ENCODE measurements at regions not wholly inside any gene's neighbourhood (a gene's known extent, or its start where the extent isn't known, plus 50 kb on each side); places are given as distances from the start of the nearest gene placed in this dataset.

DNA sequence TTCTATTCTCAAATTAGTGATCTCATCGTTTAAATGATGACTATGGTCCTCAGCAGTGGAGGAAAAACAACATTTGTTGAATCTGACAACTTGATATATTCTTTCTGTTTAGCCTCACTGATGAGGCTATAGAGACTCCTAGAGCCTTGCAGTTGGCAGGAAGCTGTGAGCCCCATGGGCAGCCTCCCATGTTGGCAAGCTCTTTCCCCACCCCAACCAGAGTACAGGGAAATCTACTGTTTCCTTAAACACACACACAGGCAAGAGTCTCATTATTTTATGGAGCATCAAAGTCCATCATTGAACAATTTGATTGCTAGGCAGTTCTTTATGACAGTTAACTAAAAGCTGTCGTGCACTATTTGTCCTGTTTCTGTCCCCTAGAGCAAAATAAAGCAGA, 498.2 kb upstream of the CITED2 start:
- H3K4me1 ChIP-seq = peaks cover 12% of the 10 kb centered on the region
- no peak for DNase-seq (ENCODE audit: low spot score)
- H3K79me2 ChIP-seq (ENCODE audit: low read depth) = no peaks in the 10 kb centered on the region
- H3K36me3 ChIP-seq = no peaks in the 10 kb centered on the region
- H3K4me3 Mint-ChIP-seq = no peak overlapping the region
- H3K27ac ChIP-seq = no peak overlapping the region
- peak overlapping the region; percentile 36 for H2AFZ ChIP-seq (replicated peaks)
- peak overlapping the region; percentile 68 for H3K27ac Mint-ChIP-seq
- H3K9ac ChIP-seq = no peak overlapping the region
- peaks cover 5% of the 10 kb centered on the region for H3K36me3 Mint-ChIP-seq
- no peaks in the 10 kb centered on the region for H3K27me3 ChIP-seq
- H3K4me3 ChIP-seq = no peak overlapping the region
- H3F3A ChIP-seq (ENCODE audit: low read depth) = no peaks in the 10 kb centered on the region
- H3K9me3 ChIP-seq (ENCODE audit: low read depth) = no peaks in the 10 kb centered on the region
- no peaks in the 10 kb centered on the region for H4K20me1 ChIP-seq (ENCODE audit: low read depth)
- H3K27me3 Mint-ChIP-seq (ENCODE audit: insufficient read depth, low read depth) = no peaks in the 10 kb centered on the region
- peaks cover 2% of the 10 kb centered on the region for H3K9me3 Mint-ChIP-seq
- no peak overlapping the region for H3K4me2 ChIP-seq
- H3K4me1 Mint-ChIP-seq = peaks cover 13% of the 10 kb centered on the region
- TF ChIP-seq EZH2phosphoT487 (IDR thresholded peaks at IDR 0.05) = no peak

DNA sequence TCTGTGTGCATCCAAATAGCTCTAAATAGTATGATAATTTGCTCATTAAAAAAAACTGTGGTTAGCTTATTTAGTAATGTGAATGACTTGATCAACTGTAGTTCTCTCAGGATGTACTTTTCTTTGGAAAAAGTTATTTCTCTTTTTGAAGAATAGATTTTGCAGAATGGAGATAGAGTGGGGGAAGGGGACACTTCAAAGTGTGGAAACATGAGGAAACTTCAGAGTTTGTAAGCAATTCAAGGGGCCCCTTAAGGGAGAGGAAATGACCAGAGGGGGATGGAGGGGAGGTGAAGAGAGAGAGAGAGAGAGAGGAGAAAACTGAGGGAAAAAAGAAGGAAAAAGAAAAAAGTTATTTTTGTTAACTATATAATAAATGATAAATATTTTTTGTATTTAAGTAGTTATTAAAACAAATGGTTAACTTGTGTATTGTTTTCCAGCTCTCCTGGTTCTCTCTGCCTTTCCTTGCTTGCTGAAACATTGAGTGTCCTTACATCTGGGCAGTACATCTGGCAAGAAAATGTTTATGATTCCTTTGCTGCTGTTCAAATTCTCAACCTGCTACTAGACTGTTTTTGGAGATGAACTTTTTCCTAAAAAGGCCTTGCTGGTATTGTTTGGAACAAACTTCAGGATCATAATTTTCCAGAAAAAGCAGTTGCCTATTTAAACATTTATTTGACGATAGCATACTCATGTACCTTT, 497.5 kb upstream of the CITED2 start:
- Histone ChIP-seq H3K4me3 (no peak overlapping the region), H3F3A (ENCODE audit: low read depth) (no peaks in the 10 kb centered on the region), H3K4me2 (no peak overlapping the region), H2AFZ (replicated peaks) (no peak overlapping the region), H3K27me3 (no peaks in the 10 kb centered on the region), H3K36me3 (no peaks in the 10 kb centered on the region), H4K20me1 (ENCODE audit: low read depth) (no peaks in the 10 kb centered on the region), H3K79me2 (ENCODE audit: low read depth) (no peaks in the 10 kb centered on the region), H3K9ac (no peak overlapping the region), H3K9me3 (ENCODE audit: low read depth) (no peaks in the 10 kb centered on the region), H3K4me1 (peaks cover 12% of the 10 kb centered on the region), H3K27ac (no peak overlapping the region)
- H3K27ac Mint-ChIP-seq = no peak overlapping the region
- peaks cover 13% of the 10 kb centered on the region for H3K4me1 Mint-ChIP-seq
- H3K9me3 Mint-ChIP-seq = peaks cover 2% of the 10 kb centered on the region
- no peak for TF ChIP-seq EZH2phosphoT487 (IDR thresholded peaks at IDR 0.05)
- TF ChIP-seq EZH2 (IDR thresholded peaks at IDR 0.05) = no peak
- peaks cover 5% of the 10 kb centered on the region for H3K36me3 Mint-ChIP-seq
- no peak overlapping the region for H3K4me3 Mint-ChIP-seq
- H3K27me3 Mint-ChIP-seq (ENCODE audit: insufficient read depth, low read depth) = no peaks in the 10 kb centered on the region
- DNase-seq (ENCODE audit: low spot score) = no peak

DNA sequence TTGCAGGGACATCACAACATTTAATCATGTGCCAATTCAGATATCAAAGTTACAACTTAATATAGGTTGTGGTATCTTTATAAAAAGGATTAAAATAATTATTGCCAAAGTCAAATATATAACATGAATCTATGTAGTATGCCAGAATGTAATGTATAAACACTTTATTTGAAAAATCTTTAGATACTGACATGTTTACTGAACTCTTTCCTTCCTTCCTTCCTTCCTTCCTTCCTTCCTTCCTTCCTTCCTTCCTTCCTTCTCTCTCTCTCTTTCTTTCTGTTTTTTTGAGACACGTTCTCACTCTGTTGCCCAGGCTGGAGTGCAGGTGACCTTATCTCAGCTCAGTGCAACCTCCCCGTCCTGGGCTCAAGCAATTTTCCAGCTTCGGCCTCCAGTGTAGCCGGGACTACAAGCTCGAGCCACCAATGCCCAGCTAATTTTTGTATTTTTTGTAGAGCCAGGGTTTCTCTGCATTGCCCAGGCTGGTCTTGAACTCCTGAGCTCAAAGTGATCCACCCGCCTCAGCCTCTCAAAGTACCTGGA, 496.8 kb upstream of the CITED2 start:
- H3K4me3 Mint-ChIP-seq = no peak overlapping the region
- H3K27ac Mint-ChIP-seq = peak overlapping the region; percentile 72
- peaks cover 4% of the 10 kb centered on the region for H3K36me3 Mint-ChIP-seq

DNA sequence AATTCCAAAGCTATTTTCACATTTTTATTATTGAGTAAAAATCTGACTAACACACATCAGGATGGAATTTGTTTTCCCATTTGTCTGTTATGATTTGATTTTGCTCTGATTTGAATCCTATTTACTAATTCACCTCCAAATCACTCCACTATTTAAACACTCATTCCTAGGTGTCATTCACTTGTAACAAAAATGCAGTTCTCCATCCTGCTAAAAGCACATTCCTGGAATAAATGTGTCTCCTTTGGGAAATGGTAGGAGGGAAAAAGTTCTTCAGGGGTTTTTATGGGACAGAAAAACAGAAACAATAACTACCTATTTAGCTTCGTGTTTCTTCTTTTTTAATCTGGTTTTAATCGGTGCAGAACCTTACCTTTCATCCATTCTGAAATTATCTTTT, 494.1 kb upstream of the CITED2 start:
- Histone ChIP-seq H3K4me2 (no peak overlapping the region), H4K20me1 (ENCODE audit: low read depth) (no peaks in the 10 kb centered on the region), H3K27me3 (no peaks in the 10 kb centered on the region), H3K4me1 (peaks cover 12% of the 10 kb centered on the region), H2AFZ (replicated peaks) (peak overlapping the region; percentile 29), H3K27ac (no peak overlapping the region), H3K4me3 (no peak overlapping the region), H3K79me2 (ENCODE audit: low read depth) (no peaks in the 10 kb centered on the region), H3K9me3 (ENCODE audit: low read depth) (no peaks in the 10 kb centered on the region), H3K9ac (no peak overlapping the region), H3F3A (ENCODE audit: low read depth) (no peaks in the 10 kb centered on the region), H3K36me3 (no peaks in the 10 kb centered on the region)
- Mint-ChIP-seq H3K4me1 (peaks cover 13% of the 10 kb centered on the region), H3K27ac (no peak overlapping the region), H3K4me3 (no peak overlapping the region), H3K9me3 (peaks cover 4% of the 10 kb centered on the region), H3K36me3 (peaks cover 5% of the 10 kb centered on the region), H3K27me3 (ENCODE audit: insufficient read depth, low read depth) (no peaks in the 10 kb centered on the region)
- TF ChIP-seq, protein P1, sequence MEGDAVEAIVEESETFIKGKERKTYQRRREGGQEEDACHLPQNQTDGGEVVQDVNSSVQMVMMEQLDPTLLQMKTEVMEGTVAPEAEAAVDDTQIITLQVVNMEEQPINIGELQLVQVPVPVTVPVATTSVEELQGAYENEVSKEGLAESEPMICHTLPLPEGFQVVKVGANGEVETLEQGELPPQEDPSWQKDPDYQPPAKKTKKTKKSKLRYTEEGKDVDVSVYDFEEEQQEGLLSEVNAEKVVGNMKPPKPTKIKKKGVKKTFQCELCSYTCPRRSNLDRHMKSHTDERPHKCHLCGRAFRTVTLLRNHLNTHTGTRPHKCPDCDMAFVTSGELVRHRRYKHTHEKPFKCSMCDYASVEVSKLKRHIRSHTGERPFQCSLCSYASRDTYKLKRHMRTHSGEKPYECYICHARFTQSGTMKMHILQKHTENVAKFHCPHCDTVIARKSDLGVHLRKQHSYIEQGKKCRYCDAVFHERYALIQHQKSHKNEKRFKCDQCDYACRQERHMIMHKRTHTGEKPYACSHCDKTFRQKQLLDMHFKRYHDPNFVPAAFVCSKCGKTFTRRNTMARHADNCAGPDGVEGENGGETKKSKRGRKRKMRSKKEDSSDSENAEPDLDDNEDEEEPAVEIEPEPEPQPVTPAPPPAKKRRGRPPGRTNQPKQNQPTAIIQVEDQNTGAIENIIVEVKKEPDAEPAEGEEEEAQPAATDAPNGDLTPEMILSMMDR (IDR thresholded peaks at IDR 0.05) = no peak
- TF ChIP-seq EZH2phosphoT487 (IDR thresholded peaks at IDR 0.05) (no peak), EZH2 (IDR thresholded peaks at IDR 0.05) (no peak)
- DNase-seq (ENCODE audit: low spot score) = no peak

More for the DNA sequence above, 496.8 kb upstream of the CITED2 start:
- Mint-ChIP-seq H3K4me1 (peaks cover 13% of the 10 kb centered on the region), H3K27me3 (ENCODE audit: insufficient read depth, low read depth) (no peaks in the 10 kb centered on the region), H3K9me3 (peaks cover 2% of the 10 kb centered on the region)
- TF ChIP-seq, protein P1 (IDR thresholded peaks at IDR 0.05) = no peak
- no peak for TF ChIP-seq EZH2 (IDR thresholded peaks at IDR 0.05)
- no peak for TF ChIP-seq EZH2phosphoT487 (IDR thresholded peaks at IDR 0.05)
- H3K27me3 ChIP-seq = no peaks in the 10 kb centered on the region
- H3K36me3 ChIP-seq = no peaks in the 10 kb centered on the region
- no peak overlapping the region for H2AFZ ChIP-seq (replicated peaks)
- H4K20me1 ChIP-seq (ENCODE audit: low read depth) = no peaks in the 10 kb centered on the region
- H3F3A ChIP-seq (ENCODE audit: low read depth) = no peaks in the 10 kb centered on the region
- no peak overlapping the region for H3K4me3 ChIP-seq
- no peak overlapping the region for H3K4me2 ChIP-seq
- H3K4me1 ChIP-seq = peaks cover 12% of the 10 kb centered on the region
- no peaks in the 10 kb centered on the region for H3K79me2 ChIP-seq (ENCODE audit: low read depth)
- DNase-seq (ENCODE audit: low spot score) = no peak
- H3K9ac ChIP-seq = no peak overlapping the region
- no peaks in the 10 kb centered on the region for H3K9me3 ChIP-seq (ENCODE audit: low read depth)
- H3K27ac ChIP-seq = no peak overlapping the region
